GM12801 (cell line): ENCODE measurements at regions not wholly inside any gene's neighbourhood (a gene's known extent, or its start where the extent isn't known, plus 50 kb on each side); places are given as distances from the start of the nearest gene placed in this dataset.

Experiments
- CTCF ChIP-seq: IDR thresholded peaks from one replicate; pipeline ENCODE4 v1.5.1; 2011; ENCODE audit warnings: control low read depth; ENCODE audit not compliant: insufficient read length; ENCODE audit errors: extremely low read depth

- no peak for TF ChIP-seq CTCF
Observed at GRCh38 chr1:38257374-38257773, 210.8 kb upstream of the POU3F1 start.

- TF ChIP-seq CTCF, result no peak
Observed at GRCh38 chr1:38256072-38256471, 209.5 kb upstream of the POU3F1 start.

- TF ChIP-seq CTCF, result no peak
Observed at GRCh38 chr1:38253314-38253713, 206.7 kb upstream of the POU3F1 start.

GRCh38 chr1:38250356-38250755, 203.8 kb upstream of the POU3F1 start:
- TF ChIP-seq CTCF, result no peak

- no peak for TF ChIP-seq CTCF
Observed at GRCh38 chr1:38249001-38249400, 202.4 kb upstream of the POU3F1 start.

- no peak for TF ChIP-seq CTCF
Observed at GRCh38 chr1:38246955-38247952, 200.7 kb upstream of the POU3F1 start.

GRCh38 chr1:38244218-38244845, 197.7 kb upstream of the POU3F1 start:
- no peak for TF ChIP-seq CTCF
